Loucy (cell line): ENCODE measurements at regions not wholly inside any gene's neighbourhood (a gene's known extent, or its start where the extent isn't known, plus 50 kb on each side); places are given as distances from the start of the nearest gene placed in this dataset.
A peak's percentile ranks its signal among the peaks of the same experiment; 100 is the strongest.

Experiments
- H2AFZ ChIP-seq: fragments of 200-600 bp; sonication (generic); 2 replicates; pipeline ENCODE4 v1.6.0; 2016; ENCODE audit warnings: antibody characterized with exemption, mild to moderate bottlenecking, low read length, moderate library complexity
- H3F3A ChIP-seq: fragments of 200-600 bp; 2 replicates; pipeline ENCODE4 v1.6.0; 2016; ENCODE audit warnings: antibody characterized with exemption, low read depth, mild to moderate bottlenecking
- H3K27me3 ChIP-seq: fragments of 200-600 bp; sonication (generic); 2 replicates; pipeline ENCODE4 v1.6.1; 2014; ENCODE audit warnings: low read length, mild to moderate bottlenecking; ENCODE audit not compliant: insufficient read depth, poor library complexity, severe bottlenecking
- H3K36me3 ChIP-seq: fragments of 200-600 bp; sonication (generic); 2 replicates; pipeline ENCODE4 v1.6.1; 2016; ENCODE audit warnings: low read length; ENCODE audit not compliant: insufficient read depth
- H3K4me1 ChIP-seq: fragments of 200-600 bp; sonication (generic); 2 replicates; pipeline ENCODE4 v1.5.1; 2014; ENCODE audit warnings: low read length, mild to moderate bottlenecking; ENCODE audit not compliant: insufficient read depth, poor library complexity, severe bottlenecking
- H3K4me2 ChIP-seq: fragments of 200-600 bp; sonication (generic); 2 replicates; pipeline ENCODE4 v1.6.0; 2014; ENCODE audit warnings: antibody characterized with exemption, low read length, low read depth, mild to moderate bottlenecking; ENCODE audit not compliant: poor library complexity, severe bottlenecking
- H3K4me3 ChIP-seq: fragments of 200-600 bp; sonication (generic); 2 replicates; pipeline ENCODE4 v1.5.1; 2014; ENCODE audit warnings: low read length, mild to moderate bottlenecking, mixed read lengths; ENCODE audit not compliant: poor library complexity, severe bottlenecking
- H3K79me2 ChIP-seq: fragments of 200-600 bp; sonication (generic); 2 replicates; pipeline ENCODE4 v1.6.1; 2014; ENCODE audit warnings: low read length; ENCODE audit not compliant: insufficient read depth
- H3K9ac ChIP-seq: fragments of 200-600 bp; sonication (generic); 2 replicates; pipeline ENCODE4 v1.6.0; 2014; ENCODE audit warnings: mild to moderate bottlenecking, low read depth, low read length, moderate library complexity; ENCODE audit not compliant: poor library complexity, severe bottlenecking
- H3K9me2 ChIP-seq: fragments of 200-600 bp; sonication (generic); replicated peaks from 2 replicates; pipeline ENCODE4 v1.6.1; 2016; ENCODE audit warnings: low read depth, low read length, mixed read lengths
- H3K9me3 ChIP-seq: fragments of 200-600 bp; sonication (generic); 2 replicates; pipeline ENCODE4 v1.6.1; 2014; ENCODE audit warnings: mild to moderate bottlenecking, antibody characterized with exemption, low read length, low read depth; ENCODE audit not compliant: insufficient read depth
- H4K20me1 ChIP-seq: fragments of 200-600 bp; sonication (generic); 2 replicates; pipeline ENCODE4 v1.6.0; 2014; ENCODE audit warnings: antibody characterized with exemption, low read length, mild to moderate bottlenecking; ENCODE audit not compliant: insufficient read depth, poor library complexity, severe bottlenecking
- CTCF ChIP-seq: fragments of 200-600 bp; sonication (generic); conservative IDR thresholded peaks from 2 replicates; pipeline ENCODE4 v1.5.1; 2014; ENCODE audit warnings: mild to moderate bottlenecking, antibody characterized with exemption, low read length
- EZH2phosphoT487 ChIP-seq: fragments of 200-600 bp; IDR thresholded peaks from 2 replicates; pipeline ENCODE4 v1.6.1; 2018; ENCODE audit warnings: antibody characterized with exemption, mild to moderate bottlenecking, moderate library complexity, borderline replicate concordance

- Histone ChIP-seq H3K27me3 (no peaks in the 10 kb centered on the region), H3K4me3 (no peak overlapping the region), H3K4me2 (no peak overlapping the region), H3F3A (no peaks in the 10 kb centered on the region), H3K9me3 (no peaks in the 10 kb centered on the region), H3K4me1 (peaks cover 4% of the 10 kb centered on the region), H3K36me3 (no peaks in the 10 kb centered on the region), H3K9ac (no peak overlapping the region), H3K79me2 (no peaks in the 10 kb centered on the region), H2AFZ (peak overlapping the region; percentile 74; the same call in 1 of the 2 replicates), H4K20me1 (no peaks in the 10 kb centered on the region), H3K9me2 (no peaks in the 10 kb centered on the region)
- TF ChIP-seq EZH2phosphoT487 (no peak), CTCF (no peak)
These were observed 260.5 kb upstream of the THUMPD2 start for GRCh38 chr2:40039549-40039948.

GRCh38 chr2:40038646-40039045 lies 259.6 kb upstream of the THUMPD2 start:
- no peaks in the 10 kb centered on the region for H4K20me1 ChIP-seq
- H3K4me2 ChIP-seq = no peak overlapping the region
- H3F3A ChIP-seq = no peaks in the 10 kb centered on the region
- H3K79me2 ChIP-seq = no peaks in the 10 kb centered on the region
- H3K36me3 ChIP-seq = no peaks in the 10 kb centered on the region
- H3K4me3 ChIP-seq = no peak overlapping the region
- H3K9me2 ChIP-seq = no peaks in the 10 kb centered on the region
- peaks cover 5% of the 10 kb centered on the region; the same call in 1 of the 2 replicates for H3K9me3 ChIP-seq
- no peak for TF ChIP-seq CTCF
- TF ChIP-seq EZH2phosphoT487 = no peak
- H2AFZ ChIP-seq = no peak overlapping the region
- H3K27me3 ChIP-seq = no peaks in the 10 kb centered on the region
- H3K9ac ChIP-seq = no peak overlapping the region
- peaks cover 4% of the 10 kb centered on the region for H3K4me1 ChIP-seq

DNA sequence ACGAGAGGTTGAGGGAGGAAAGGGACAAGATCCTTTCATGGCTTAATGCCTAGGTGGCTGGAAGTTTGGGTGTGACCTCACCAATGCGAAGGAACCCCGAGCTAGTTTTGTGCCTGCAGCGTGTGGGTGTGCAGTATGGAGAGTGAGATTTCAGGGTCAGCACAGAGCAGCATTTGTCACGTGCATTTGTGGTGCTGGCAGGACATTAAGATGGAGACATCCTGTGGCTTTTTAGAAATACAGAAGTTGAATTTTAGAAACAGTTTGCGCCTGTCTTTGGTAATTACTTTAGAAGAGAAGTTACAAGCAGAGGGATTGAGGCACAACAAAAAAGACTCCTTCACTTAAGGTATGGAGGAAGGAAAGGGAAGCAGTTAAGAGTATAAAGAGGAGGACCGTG lies 258.2 kb upstream of the THUMPD2 start:
- no peaks in the 10 kb centered on the region for H3K9me2 ChIP-seq

More for the DNA sequence above, 258.2 kb upstream of the THUMPD2 start:
- no peaks in the 10 kb centered on the region for H3K79me2 ChIP-seq
- H3K9ac ChIP-seq = no peak overlapping the region
- no peak overlapping the region for H2AFZ ChIP-seq
- peaks cover 4% of the 10 kb centered on the region for H3K4me1 ChIP-seq
- no peaks in the 10 kb centered on the region for H3K27me3 ChIP-seq
- H3K4me3 ChIP-seq = no peak overlapping the region
- TF ChIP-seq EZH2phosphoT487 = no peak
- no peak for TF ChIP-seq CTCF
- no peaks in the 10 kb centered on the region for H3F3A ChIP-seq
- no peak overlapping the region for H3K4me2 ChIP-seq
- peaks cover 5% of the 10 kb centered on the region; the same call in 1 of the 2 replicates for H3K9me3 ChIP-seq
- no peaks in the 10 kb centered on the region for H3K36me3 ChIP-seq
- H4K20me1 ChIP-seq = no peaks in the 10 kb centered on the region
